Astrocyte (in vitro differentiated cells and primary cell): ENCODE measurements at regions not wholly inside any gene's neighbourhood (a gene's known extent, or its start where the extent isn't known, plus 50 kb on each side); places are given as distances from the start of the nearest gene placed in this dataset.
"Not testable (repeated sequence)": the region's sequence is repeated elsewhere in the genome, so short reads cannot be mapped to it uniquely, and the experiment has no call there.

Experiments used
- DNase-seq: peaks from one replicate; pipeline ENCODE4 v3.0.0-alpha.2; 2010; ENCODE audit warnings: low read depth
- FAIRE-seq: peaks from 2 replicates; lab custom pipeline; 2011; peaks lifted over from hg19 to GRCh38; lab: Jason Lieb, UNC
- H2AFZ ChIP-seq: 2 replicates; pipeline ENCODE4 v1.6.0; 2012; ENCODE audit warnings: low read depth, low read length, inconsistent platforms
- H3K27ac ChIP-seq: 2 replicates; pipeline ENCODE4 v1.5.1; 2011; ENCODE audit warnings: low read depth, low read length, inconsistent platforms
- H3K27me3 ChIP-seq: 2 replicates; pipeline ENCODE4 v1.6.0; 2011; ENCODE audit warnings: low read length, inconsistent platforms; ENCODE audit not compliant: insufficient read depth
- H3K36me3 ChIP-seq: 2 replicates; pipeline ENCODE4 v1.5.1; 2011; ENCODE audit warnings: low read length, inconsistent platforms; ENCODE audit not compliant: insufficient read depth
- H3K4me1 ChIP-seq: 2 replicates; pipeline ENCODE4 v1.5.1; 2011; ENCODE audit warnings: low read length, inconsistent platforms; ENCODE audit not compliant: insufficient read depth
- H3K4me2 ChIP-seq: 2 replicates; pipeline ENCODE4 v1.6.0; 2012; ENCODE audit warnings: low read length, inconsistent platforms
- H3K4me3 ChIP-seq: 2 replicates; pipeline ENCODE4 v1.5.1; 2011; ENCODE audit warnings: low read depth, mild to moderate bottlenecking, low read length, inconsistent platforms; ENCODE audit not compliant: insufficient read depth
- H3K79me2 ChIP-seq: 2 replicates; pipeline ENCODE4 v1.6.0; 2012; ENCODE audit warnings: mild to moderate bottlenecking, low read length, inconsistent platforms; ENCODE audit not compliant: insufficient read depth
- H3K9ac ChIP-seq: 2 replicates; pipeline ENCODE4 v1.6.0; 2012; ENCODE audit warnings: mild to moderate bottlenecking, low read length, inconsistent platforms
- H3K9me3 ChIP-seq: 2 replicates; pipeline ENCODE4 v1.5.1; 2012; ENCODE audit warnings: low read depth, mild to moderate bottlenecking, low read length, inconsistent platforms; ENCODE audit not compliant: insufficient read depth
- H4K20me1 ChIP-seq: 2 replicates; pipeline ENCODE4 v1.6.0; 2012; ENCODE audit warnings: low read length, inconsistent platforms; ENCODE audit not compliant: insufficient read depth
- H3K27ac Mint-ChIP-seq: one replicate; pipeline ENCODE4 v1.8.0; 2021; ENCODE audit warnings: mild to moderate bottlenecking, mixed read lengths; ENCODE audit not compliant: unreplicated experiment
- H3K27me3 Mint-ChIP-seq: one replicate; pipeline ENCODE4 v1.8.0; 2021; ENCODE audit warnings: low read depth, mixed read lengths; ENCODE audit not compliant: unreplicated experiment
- H3K36me3 Mint-ChIP-seq: one replicate; pipeline ENCODE4 v1.8.0; 2021; ENCODE audit warnings: low read depth, mixed read lengths; ENCODE audit not compliant: unreplicated experiment
- H3K4me1 Mint-ChIP-seq: one replicate; pipeline ENCODE4 v1.8.0; 2021; ENCODE audit warnings: low read depth, mixed read lengths; ENCODE audit not compliant: unreplicated experiment
- H3K4me3 Mint-ChIP-seq: one replicate; pipeline ENCODE4 v1.8.0; 2021; ENCODE audit warnings: mild to moderate bottlenecking, moderate library complexity, mixed read lengths; ENCODE audit not compliant: unreplicated experiment
- H3K9me3 Mint-ChIP-seq: one replicate; pipeline ENCODE4 v1.8.0; 2021; ENCODE audit warnings: mild to moderate bottlenecking, mixed read lengths; ENCODE audit not compliant: unreplicated experiment
- CTCF ChIP-seq: IDR thresholded peaks from 2 replicates; pipeline ENCODE4 v1.5.1; 2011; ENCODE audit warnings: low read depth, mild to moderate bottlenecking, inconsistent platforms, low read length, moderate library complexity; ENCODE audit not compliant: insufficient read depth
- EZH2 ChIP-seq: IDR thresholded peaks from 2 replicates; pipeline ENCODE4 v1.6.1; 2012; ENCODE audit warnings: mild to moderate bottlenecking, low read length, inconsistent platforms; ENCODE audit not compliant: insufficient read depth

GRCh38 chr4:112031712-112032328 is 113.4 kb upstream of the FAM241A start:
- FAIRE-seq (no peak), DNase-seq (peak; percentile 31)
- peaks cover 9% of the 10 kb centered on the region for H3K27me3 ChIP-seq
- H3K4me1 Mint-ChIP-seq, result peaks cover 2% of the 10 kb centered on the region
- no peaks in the 10 kb centered on the region for H3K79me2 ChIP-seq
- H3K4me3 ChIP-seq, result no peak overlapping the region
- no peaks in the 10 kb centered on the region for H3K4me1 ChIP-seq
- H3K4me2 ChIP-seq, result peak overlapping the region; percentile 23
- TF ChIP-seq CTCF, result peak; percentile 74
- TF ChIP-seq EZH2, result no peak
- H3K9me3 Mint-ChIP-seq, result no peaks in the 10 kb centered on the region
- no peak overlapping the region for H3K27ac Mint-ChIP-seq
- no peak overlapping the region for H3K4me3 Mint-ChIP-seq
- H3K27ac ChIP-seq, result no peak overlapping the region
- H3K27me3 Mint-ChIP-seq, result no peaks in the 10 kb centered on the region
- H3K9me3 ChIP-seq, result no peaks in the 10 kb centered on the region
- no peaks in the 10 kb centered on the region for H3K36me3 ChIP-seq
- H4K20me1 ChIP-seq, result no peaks in the 10 kb centered on the region
- no peak overlapping the region for H3K9ac ChIP-seq
- no peaks in the 10 kb centered on the region for H3K36me3 Mint-ChIP-seq
- no peak overlapping the region for H2AFZ ChIP-seq

- no peak overlapping the region for H3K27ac ChIP-seq
- no peak overlapping the region for H3K9ac ChIP-seq
- H3K27ac Mint-ChIP-seq, result peak overlapping the region; percentile 26
- FAIRE-seq (no peak), DNase-seq (no peak)
- H3K79me2 ChIP-seq, result no peaks in the 10 kb centered on the region
- H4K20me1 ChIP-seq, result no peaks in the 10 kb centered on the region
- H3K36me3 ChIP-seq, result no peaks in the 10 kb centered on the region
- H3K4me2 ChIP-seq, result no peak overlapping the region
- H3K27me3 ChIP-seq, result peaks cover 4% of the 10 kb centered on the region
- no peaks in the 10 kb centered on the region for H3K9me3 ChIP-seq
- no peaks in the 10 kb centered on the region for H3K9me3 Mint-ChIP-seq
- H3K36me3 Mint-ChIP-seq, result no peaks in the 10 kb centered on the region
- no peak overlapping the region for H3K4me3 ChIP-seq
- TF ChIP-seq EZH2 (no peak), CTCF (no peak)
- no peak overlapping the region for H3K4me3 Mint-ChIP-seq
- no peaks in the 10 kb centered on the region for H3K27me3 Mint-ChIP-seq
- peaks cover 2% of the 10 kb centered on the region for H3K4me1 Mint-ChIP-seq
- no peak overlapping the region for H2AFZ ChIP-seq
- H3K4me1 ChIP-seq, result no peaks in the 10 kb centered on the region
Observed at GRCh38 chr4:112036886-112037285, 108.4 kb upstream of the FAM241A start.

- H3K4me3 Mint-ChIP-seq, result no peak overlapping the region
- FAIRE-seq (no peak), DNase-seq (peak; percentile 62)
- H3K4me3 ChIP-seq, result no peak overlapping the region
- H4K20me1 ChIP-seq, result no peaks in the 10 kb centered on the region
- no peaks in the 10 kb centered on the region for H3K79me2 ChIP-seq
- no peaks in the 10 kb centered on the region for H3K4me1 ChIP-seq
- peaks cover 2% of the 10 kb centered on the region for H3K4me1 Mint-ChIP-seq
- no peaks in the 10 kb centered on the region for H3K27me3 Mint-ChIP-seq
- no peaks in the 10 kb centered on the region for H3K27me3 ChIP-seq
- no peak overlapping the region for H2AFZ ChIP-seq
- no peaks in the 10 kb centered on the region for H3K9me3 Mint-ChIP-seq
- no peak overlapping the region for H3K27ac ChIP-seq
- no peaks in the 10 kb centered on the region for H3K36me3 ChIP-seq
- H3K36me3 Mint-ChIP-seq, result no peaks in the 10 kb centered on the region
- TF ChIP-seq CTCF (no peak), EZH2 (no peak)
- no peaks in the 10 kb centered on the region for H3K9me3 ChIP-seq
- no peak overlapping the region for H3K4me2 ChIP-seq
- H3K27ac Mint-ChIP-seq, result peak overlapping the region; percentile 50
- no peak overlapping the region for H3K9ac ChIP-seq
Observed at GRCh38 chr4:112038861-112039260, 106.4 kb upstream of the FAM241A start.

- H3K9ac ChIP-seq, H3K9me3 ChIP-seq, H3K4me1 Mint-ChIP-seq, H3K4me1 ChIP-seq, H3K36me3 Mint-ChIP-seq, H3K27me3 ChIP-seq, FAIRE-seq, H3K27ac Mint-ChIP-seq, H3K4me3 Mint-ChIP-seq, H3K4me2 ChIP-seq, H3K27me3 Mint-ChIP-seq, H2AFZ ChIP-seq, H3K27ac ChIP-seq, H4K20me1 ChIP-seq, H3K9me3 Mint-ChIP-seq, H3K79me2 ChIP-seq, DNase-seq, H3K36me3 ChIP-seq, H3K4me3 ChIP-seq: not testable (repeated sequence)
Observed at GRCh38 chr4:112049119-112049518, 96.1 kb upstream of the FAM241A start.
